SK-N-SH treated with all-trans-retinoic acid at 6 μM for 48 hours (cell line): ENCODE measurements at regions not wholly inside any gene's neighbourhood (a gene's known extent, or its start where the extent isn't known, plus 50 kb on each side); places are given as distances from the start of the nearest gene placed in this dataset.

ENCODE experiments used
- ATAC-seq: fragments of 200-7000 bp; cut with Tn5 transposase; 3 replicates; pipeline ENCODE4 v1.9.1; 2020; ENCODE audit warnings: mild to moderate bottlenecking, moderate library complexity
- BACH2 ChIP-seq: fragments of 250-450 bp; sonication (Bioruptor Pico); IDR thresholded peaks from 2 replicates; pipeline ENCODE4 v1.9.0; 2021; ENCODE audit warnings: mild to moderate bottlenecking, borderline replicate concordance
- CSDC2 ChIP-seq: fragments of 250-450 bp; sonication (Bioruptor Pico); IDR thresholded peaks from 2 replicates; pipeline ENCODE4 v1.5.0; 2020; ENCODE audit warnings: mild to moderate bottlenecking, moderate library complexity
- ESRRG ChIP-seq: fragments of 250-450 bp; sonication (Bioruptor Pico); IDR thresholded peaks from 2 replicates; pipeline ENCODE4 v1.6.1; 2021; ENCODE audit warnings: mild to moderate bottlenecking
- GLIS3 ChIP-seq: fragments of 250-450 bp; sonication (Bioruptor Pico); IDR thresholded peaks from 2 replicates; pipeline ENCODE4 v1.5.0; 2020; ENCODE audit warnings: mild to moderate bottlenecking, moderate library complexity
- OSR1 ChIP-seq: fragments of 250-450 bp; sonication (Bioruptor Pico); IDR thresholded peaks from 2 replicates; pipeline ENCODE4 v1.8.0; 2022; ENCODE audit warnings: moderate library complexity, mild to moderate bottlenecking, inconsistent platforms
- RARB ChIP-seq: fragments of 250-450 bp; sonication (Bioruptor Pico); IDR thresholded peaks from 2 replicates; pipeline ENCODE4 v1.8.0; 2021; ENCODE audit warnings: mild to moderate bottlenecking, moderate library complexity
- TCF4 ChIP-seq: fragments of 250-450 bp; sonication (Bioruptor Pico); IDR thresholded peaks from 2 replicates; pipeline ENCODE4 v1.8.0; 2021; ENCODE audit warnings: mild to moderate bottlenecking, moderate library complexity, borderline replicate concordance
- TOX ChIP-seq: fragments of 250-450 bp; sonication (Bioruptor Pico); IDR thresholded peaks from 2 replicates; pipeline ENCODE4 v1.8.0; 2021; ENCODE audit warnings: mild to moderate bottlenecking, moderate library complexity, borderline replicate concordance
- ZFP3 ChIP-seq: fragments of 250-450 bp; sonication (Bioruptor Pico); IDR thresholded peaks from 2 replicates; pipeline ENCODE4 v1.5.0; 2020; ENCODE audit warnings: mild to moderate bottlenecking, moderate library complexity
- ZFP30 ChIP-seq: fragments of 450-650 bp; formaldehyde crosslinking; IDR thresholded peaks from 2 replicates; pipeline ENCODE4 v1.5.0; 2022; ENCODE audit warnings: mild to moderate bottlenecking, moderate library complexity
- ZNF70 ChIP-seq: fragments of 450-650 bp; formaldehyde crosslinking; IDR thresholded peaks from 2 replicates; pipeline ENCODE4 v1.5.0; 2020; ENCODE audit warnings: mild to moderate bottlenecking, moderate library complexity
- TF ChIP-seq, protein P1 (sequence below): fragments of 250-450 bp; sonication (Bioruptor Pico); IDR thresholded peaks from 2 replicates; pipeline ENCODE4 v1.8.0; 2020; ENCODE audit warnings: mild to moderate bottlenecking, moderate library complexity, borderline replicate concordance
- TF ChIP-seq, protein P2 (sequence below): fragments of 250-450 bp; sonication (Bioruptor Pico); IDR thresholded peaks from 2 replicates; pipeline ENCODE4 v1.5.0; 2020; ENCODE audit warnings: mild to moderate bottlenecking, moderate library complexity
- TF ChIP-seq, protein P3 (sequence below): fragments of 250-450 bp; sonication (Bioruptor Pico); IDR thresholded peaks from 2 replicates; pipeline ENCODE4 v1.8.0; 2021; ENCODE audit warnings: low read depth, mild to moderate bottlenecking, moderate library complexity, borderline replicate concordance
- TF ChIP-seq, protein P4 (sequence below): fragments of 250-450 bp; sonication (Bioruptor Pico); IDR thresholded peaks from 2 replicates; pipeline ENCODE4 v1.5.1; 2021; ENCODE audit warnings: mild to moderate bottlenecking, moderate library complexity
- TF ChIP-seq, protein P5 (sequence below): fragments of 250-450 bp; sonication (Bioruptor Pico); IDR thresholded peaks from 2 replicates; pipeline ENCODE4 v1.5.1; 2020; ENCODE audit warnings: low read depth, mild to moderate bottlenecking, moderate library complexity

DNA sequence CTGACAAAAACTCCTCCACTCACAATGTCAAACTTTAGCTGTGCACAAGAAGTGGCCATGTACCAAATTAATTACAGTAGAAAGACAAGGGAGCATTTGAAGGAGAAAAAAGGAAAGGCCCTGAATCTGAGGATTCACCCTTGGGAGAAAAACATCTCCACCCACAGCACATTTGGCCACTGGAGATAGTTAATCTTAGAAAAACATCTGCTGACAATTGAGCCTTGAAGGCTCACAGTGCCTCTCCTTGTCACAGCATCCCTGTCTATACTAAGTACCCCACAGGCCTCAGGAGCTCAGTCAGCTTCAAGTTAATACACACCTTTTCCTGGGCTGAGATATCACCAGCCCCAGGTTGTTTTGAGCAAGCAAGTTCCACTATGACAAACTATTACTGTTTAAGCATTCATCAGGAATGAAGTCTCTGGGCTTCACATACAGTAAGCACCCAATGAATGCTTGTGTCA, 78.1 kb upstream of the SETMAR start:
- no peak for ATAC-seq
- no peak for TF ChIP-seq CSDC2 (CRISPR knock-in tag)
- TF ChIP-seq ZFP30 (CRISPR knock-in tag), result no peak
- no peak for TF ChIP-seq RARB (CRISPR knock-in tag)
- no peak for TF ChIP-seq BACH2
- TF ChIP-seq TOX (CRISPR knock-in tag), result no peak
- no peak for TF ChIP-seq GLIS3
- TF ChIP-seq, protein P1, sequence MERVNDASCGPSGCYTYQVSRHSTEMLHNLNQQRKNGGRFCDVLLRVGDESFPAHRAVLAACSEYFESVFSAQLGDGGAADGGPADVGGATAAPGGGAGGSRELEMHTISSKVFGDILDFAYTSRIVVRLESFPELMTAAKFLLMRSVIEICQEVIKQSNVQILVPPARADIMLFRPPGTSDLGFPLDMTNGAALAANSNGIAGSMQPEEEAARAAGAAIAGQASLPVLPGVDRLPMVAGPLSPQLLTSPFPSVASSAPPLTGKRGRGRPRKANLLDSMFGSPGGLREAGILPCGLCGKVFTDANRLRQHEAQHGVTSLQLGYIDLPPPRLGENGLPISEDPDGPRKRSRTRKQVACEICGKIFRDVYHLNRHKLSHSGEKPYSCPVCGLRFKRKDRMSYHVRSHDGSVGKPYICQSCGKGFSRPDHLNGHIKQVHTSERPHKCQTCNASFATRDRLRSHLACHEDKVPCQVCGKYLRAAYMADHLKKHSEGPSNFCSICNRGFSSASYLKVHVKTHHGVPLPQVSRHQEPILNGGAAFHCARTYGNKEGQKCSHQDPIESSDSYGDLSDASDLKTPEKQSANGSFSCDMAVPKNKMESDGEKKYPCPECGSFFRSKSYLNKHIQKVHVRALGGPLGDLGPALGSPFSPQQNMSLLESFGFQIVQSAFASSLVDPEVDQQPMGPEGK (CRISPR knock-in tag), result no peak
- no peak for TF ChIP-seq ZFP3
- TF ChIP-seq, protein P2, sequence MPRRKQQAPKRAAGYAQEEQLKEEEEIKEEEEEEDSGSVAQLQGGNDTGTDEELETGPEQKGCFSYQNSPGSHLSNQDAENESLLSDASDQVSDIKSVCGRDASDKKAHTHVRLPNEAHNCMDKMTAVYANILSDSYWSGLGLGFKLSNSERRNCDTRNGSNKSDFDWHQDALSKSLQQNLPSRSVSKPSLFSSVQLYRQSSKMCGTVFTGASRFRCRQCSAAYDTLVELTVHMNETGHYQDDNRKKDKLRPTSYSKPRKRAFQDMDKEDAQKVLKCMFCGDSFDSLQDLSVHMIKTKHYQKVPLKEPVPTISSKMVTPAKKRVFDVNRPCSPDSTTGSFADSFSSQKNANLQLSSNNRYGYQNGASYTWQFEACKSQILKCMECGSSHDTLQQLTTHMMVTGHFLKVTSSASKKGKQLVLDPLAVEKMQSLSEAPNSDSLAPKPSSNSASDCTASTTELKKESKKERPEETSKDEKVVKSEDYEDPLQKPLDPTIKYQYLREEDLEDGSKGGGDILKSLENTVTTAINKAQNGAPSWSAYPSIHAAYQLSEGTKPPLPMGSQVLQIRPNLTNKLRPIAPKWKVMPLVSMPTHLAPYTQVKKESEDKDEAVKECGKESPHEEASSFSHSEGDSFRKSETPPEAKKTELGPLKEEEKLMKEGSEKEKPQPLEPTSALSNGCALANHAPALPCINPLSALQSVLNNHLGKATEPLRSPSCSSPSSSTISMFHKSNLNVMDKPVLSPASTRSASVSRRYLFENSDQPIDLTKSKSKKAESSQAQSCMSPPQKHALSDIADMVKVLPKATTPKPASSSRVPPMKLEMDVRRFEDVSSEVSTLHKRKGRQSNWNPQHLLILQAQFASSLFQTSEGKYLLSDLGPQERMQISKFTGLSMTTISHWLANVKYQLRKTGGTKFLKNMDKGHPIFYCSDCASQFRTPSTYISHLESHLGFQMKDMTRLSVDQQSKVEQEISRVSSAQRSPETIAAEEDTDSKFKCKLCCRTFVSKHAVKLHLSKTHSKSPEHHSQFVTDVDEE, result no peak

DNA sequence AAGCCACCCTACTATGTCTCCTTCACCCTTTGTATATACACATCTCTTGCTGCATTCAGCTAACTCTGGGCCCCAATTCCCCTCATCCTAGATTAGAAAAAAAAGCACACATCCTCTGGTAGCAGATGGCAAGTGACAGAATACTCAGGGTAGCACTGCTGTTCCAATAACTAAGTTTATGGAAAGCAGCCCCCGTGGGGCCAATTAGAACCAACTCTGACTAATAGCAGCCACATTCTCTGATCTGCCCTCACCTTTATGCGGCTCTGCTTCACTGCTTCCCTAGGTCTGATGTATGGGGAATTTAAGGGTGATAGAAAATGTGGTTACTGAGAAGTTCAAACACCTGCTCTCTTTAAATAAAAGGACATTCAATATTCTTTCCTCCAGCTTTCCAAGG, 74.9 kb upstream of the SETMAR start:
- TF ChIP-seq, protein P1 (CRISPR knock-in tag), result no peak
- TF ChIP-seq, protein P3, sequence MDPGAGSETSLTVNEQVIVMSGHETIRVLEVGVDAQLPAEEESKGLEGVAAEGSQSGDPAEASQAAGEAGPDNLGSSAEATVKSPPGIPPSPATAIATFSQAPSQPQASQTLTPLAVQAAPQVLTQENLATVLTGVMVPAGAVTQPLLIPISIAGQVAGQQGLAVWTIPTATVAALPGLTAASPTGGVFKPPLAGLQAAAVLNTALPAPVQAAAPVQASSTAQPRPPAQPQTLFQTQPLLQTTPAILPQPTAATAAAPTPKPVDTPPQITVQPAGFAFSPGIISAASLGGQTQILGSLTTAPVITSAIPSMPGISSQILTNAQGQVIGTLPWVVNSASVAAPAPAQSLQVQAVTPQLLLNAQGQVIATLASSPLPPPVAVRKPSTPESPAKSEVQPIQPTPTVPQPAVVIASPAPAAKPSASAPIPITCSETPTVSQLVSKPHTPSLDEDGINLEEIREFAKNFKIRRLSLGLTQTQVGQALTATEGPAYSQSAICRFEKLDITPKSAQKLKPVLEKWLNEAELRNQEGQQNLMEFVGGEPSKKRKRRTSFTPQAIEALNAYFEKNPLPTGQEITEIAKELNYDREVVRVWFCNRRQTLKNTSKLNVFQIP (CRISPR knock-in tag), result no peak
- TF ChIP-seq TCF4 (CRISPR knock-in tag), result no peak
- TF ChIP-seq, protein P4, sequence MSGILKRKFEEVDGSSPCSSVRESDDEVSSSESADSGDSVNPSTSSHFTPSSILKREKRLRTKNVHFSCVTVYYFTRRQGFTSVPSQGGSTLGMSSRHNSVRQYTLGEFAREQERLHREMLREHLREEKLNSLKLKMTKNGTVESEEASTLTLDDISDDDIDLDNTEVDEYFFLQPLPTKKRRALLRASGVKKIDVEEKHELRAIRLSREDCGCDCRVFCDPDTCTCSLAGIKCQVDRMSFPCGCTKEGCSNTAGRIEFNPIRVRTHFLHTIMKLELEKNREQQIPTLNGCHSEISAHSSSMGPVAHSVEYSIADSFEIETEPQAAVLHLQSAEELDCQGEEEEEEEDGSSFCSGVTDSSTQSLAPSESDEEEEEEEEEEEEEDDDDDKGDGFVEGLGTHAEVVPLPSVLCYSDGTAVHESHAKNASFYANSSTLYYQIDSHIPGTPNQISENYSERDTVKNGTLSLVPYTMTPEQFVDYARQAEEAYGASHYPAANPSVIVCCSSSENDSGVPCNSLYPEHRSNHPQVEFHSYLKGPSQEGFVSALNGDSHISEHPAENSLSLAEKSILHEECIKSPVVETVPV (CRISPR knock-in tag), result no peak
- TF ChIP-seq GLIS3, result no peak
- no peak for TF ChIP-seq CSDC2 (CRISPR knock-in tag)
- no peak for TF ChIP-seq OSR1 (CRISPR knock-in tag)
- TF ChIP-seq, protein P2, result no peak
- no peak for TF ChIP-seq ESRRG (CRISPR knock-in tag)
- no peak for ATAC-seq

DNA sequence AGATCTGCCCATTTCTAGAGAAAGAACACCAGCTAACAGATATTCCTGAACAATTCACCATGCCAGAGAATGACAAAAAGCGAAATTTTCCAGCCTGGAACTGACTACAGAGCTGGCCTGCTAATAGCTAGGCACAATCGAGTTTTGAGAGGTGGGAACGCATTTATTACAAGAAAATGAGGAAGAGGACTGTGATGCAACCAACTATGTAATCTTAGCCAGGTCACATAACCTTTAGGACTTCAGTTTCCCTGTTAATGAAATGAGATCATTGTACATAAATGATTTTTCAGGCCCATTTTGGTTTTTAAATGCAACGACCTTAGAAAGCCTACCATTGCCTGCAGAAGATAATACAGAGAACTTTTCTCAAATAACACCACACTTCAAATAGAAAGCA, 72.1 kb upstream of the SETMAR start:
- TF ChIP-seq CSDC2 (CRISPR knock-in tag) (no peak), ZFP30 (CRISPR knock-in tag) (no peak), ZNF70 (CRISPR knock-in tag) (no peak)
- TF ChIP-seq, protein P5, sequence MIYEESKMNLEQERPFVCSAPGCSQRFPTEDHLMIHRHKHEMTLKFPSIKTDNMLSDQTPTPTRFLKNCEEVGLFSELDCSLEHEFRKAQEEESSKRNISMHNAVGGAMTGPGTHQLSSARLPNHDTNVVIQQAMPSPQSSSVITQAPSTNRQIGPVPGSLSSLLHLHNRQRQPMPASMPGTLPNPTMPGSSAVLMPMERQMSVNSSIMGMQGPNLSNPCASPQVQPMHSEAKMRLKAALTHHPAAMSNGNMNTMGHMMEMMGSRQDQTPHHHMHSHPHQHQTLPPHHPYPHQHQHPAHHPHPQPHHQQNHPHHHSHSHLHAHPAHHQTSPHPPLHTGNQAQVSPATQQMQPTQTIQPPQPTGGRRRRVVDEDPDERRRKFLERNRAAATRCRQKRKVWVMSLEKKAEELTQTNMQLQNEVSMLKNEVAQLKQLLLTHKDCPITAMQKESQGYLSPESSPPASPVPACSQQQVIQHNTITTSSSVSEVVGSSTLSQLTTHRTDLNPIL, result no peak
- TF ChIP-seq, protein P4 (CRISPR knock-in tag), result no peak
- TF ChIP-seq, all 23 proteins: peak for 0
- ATAC-seq, result no peak
